DND-41 (cell line): ENCODE measurements at regions not wholly inside any gene's neighbourhood (a gene's known extent, or its start where the extent isn't known, plus 50 kb on each side); places are given as distances from the start of the nearest gene placed in this dataset.
"Not testable (repeated sequence)": the region's sequence is repeated elsewhere in the genome, so short reads cannot be mapped to it uniquely, and the experiment has no call there.

Experiments
- ATAC-seq: fragments of 200-7000 bp; cut with Tn5 transposase; 3 replicates; pipeline ENCODE4 v1.9.1; 2021; ENCODE audit warnings: low read depth; ENCODE audit not compliant: insufficient read depth
- DNase-seq: peaks from one replicate; pipeline ENCODE4 v3.0.0-alpha.2; 2020
- H2AFZ ChIP-seq: 2 replicates; pipeline ENCODE4 v1.6.0; 2012; ENCODE audit warnings: low read depth, low read length
- H3K27ac ChIP-seq: 2 replicates; pipeline ENCODE4 v1.5.1; 2012; ENCODE audit warnings: low read length, inconsistent platforms
- H3K27me3 ChIP-seq: fragments of 200-600 bp; sonication (generic); 2 replicates; pipeline ENCODE4 v1.6.0; 2012; ENCODE audit warnings: low read length, mild to moderate bottlenecking, inconsistent platforms; ENCODE audit not compliant: insufficient read depth, poor library complexity
- H3K36me3 ChIP-seq: 2 replicates; pipeline ENCODE4 v1.5.1; 2012; ENCODE audit warnings: low read length, inconsistent platforms; ENCODE audit not compliant: insufficient read depth
- H3K4me1 ChIP-seq: 2 replicates; pipeline ENCODE4 v1.5.1; 2012; ENCODE audit warnings: mild to moderate bottlenecking, low read length; ENCODE audit not compliant: insufficient read depth
- H3K4me2 ChIP-seq: 2 replicates; pipeline ENCODE4 v1.6.0; 2012; ENCODE audit warnings: mild to moderate bottlenecking, moderate library complexity, low read length, inconsistent platforms; ENCODE audit not compliant: insufficient read depth
- H3K4me3 ChIP-seq, 2 experiments: fragments of 200-600 bp in 1 of 2; shearing (Covaris generic) in 1 of 2; 2 replicates each; pipeline ENCODE4 v1.5.1; 2012 to 2016; ENCODE audit warnings: inconsistent platforms in 2 of 2, low read length in 2 of 2, mild to moderate bottlenecking in 2 of 2, low read depth in 1 of 2, moderate library complexity in 1 of 2
- H3K79me2 ChIP-seq: 2 replicates; pipeline ENCODE4 v1.6.0; 2012; ENCODE audit warnings: low read length, inconsistent platforms; ENCODE audit not compliant: insufficient read depth
- H3K9ac ChIP-seq: 2 replicates; pipeline ENCODE4 v1.6.0; 2012; ENCODE audit warnings: low read depth, mild to moderate bottlenecking, inconsistent platforms, low read length, moderate library complexity
- H3K9me3 ChIP-seq: 2 replicates; pipeline ENCODE4 v1.5.1; 2012; ENCODE audit warnings: low read length, moderate library complexity, mild to moderate bottlenecking, inconsistent platforms; ENCODE audit not compliant: insufficient read depth, severe bottlenecking
- H4K20me1 ChIP-seq: 2 replicates; pipeline ENCODE4 v1.6.0; 2012; ENCODE audit warnings: low read length; ENCODE audit not compliant: insufficient read depth
- EZH2 ChIP-seq: IDR thresholded peaks from 3 replicates; pipeline ENCODE4 v1.6.1; 2012; ENCODE audit warnings: borderline replicate concordance, low read depth, mild to moderate bottlenecking, moderate library complexity, low read length, inconsistent platforms; ENCODE audit not compliant: severe bottlenecking
- TF ChIP-seq, protein P1 (sequence below): IDR thresholded peaks from 2 replicates; pipeline ENCODE4 v1.5.1; 2012; ENCODE audit warnings: borderline replicate concordance, low read length, moderate library complexity, mild to moderate bottlenecking; ENCODE audit not compliant: poor library complexity, severe bottlenecking; ENCODE audit errors: extremely low read depth

DNA sequence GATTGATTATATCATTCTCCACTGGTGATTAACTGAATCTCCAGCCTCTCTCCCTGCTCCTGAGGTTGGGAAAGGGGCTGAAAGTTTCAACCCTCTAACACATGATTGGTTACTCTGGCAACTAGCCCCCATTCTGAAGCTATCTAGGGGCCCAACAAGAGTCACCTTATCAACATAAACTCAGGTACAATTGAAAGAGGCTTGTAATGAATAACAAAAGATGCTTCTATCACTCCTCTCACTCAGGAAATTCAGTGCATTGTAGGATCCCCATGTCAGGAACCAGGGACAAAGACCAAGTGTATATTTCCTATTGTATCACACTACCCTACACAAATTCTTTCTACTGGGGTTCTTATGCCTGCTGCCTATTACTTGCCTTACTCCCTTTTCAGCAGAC, 123.9 kb upstream of the SLC13A1 start:
- H3K9ac ChIP-seq, result no peak overlapping the region
- no peak overlapping the region for H3K4me2 ChIP-seq
- no peak overlapping the region for H3K27ac ChIP-seq

DNA sequence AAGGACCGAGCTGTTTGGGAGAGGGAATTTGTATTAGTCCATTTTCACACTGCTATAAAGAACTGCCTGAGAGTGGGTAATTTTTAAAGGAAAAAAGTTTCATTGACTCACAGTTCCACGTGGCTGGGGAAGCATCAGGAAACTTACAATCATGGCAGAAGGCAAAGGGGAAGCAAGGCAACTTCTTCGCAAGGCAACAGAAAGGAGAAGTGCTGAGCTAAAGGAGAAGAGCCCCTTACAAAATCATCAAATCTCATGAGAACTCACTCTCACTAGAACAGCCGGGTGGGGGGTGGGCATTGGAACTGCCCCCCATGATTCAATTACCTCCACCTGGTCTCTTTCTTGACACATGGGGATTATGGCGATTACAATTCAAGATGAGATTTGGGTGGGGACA, 121.8 kb upstream of the SLC13A1 start:
- H4K20me1 ChIP-seq, H3K4me2 ChIP-seq, H3K36me3 ChIP-seq, H3K9me3 ChIP-seq, H3K79me2 ChIP-seq, H3K4me3 ChIP-seq, ATAC-seq, H3K27me3 ChIP-seq, H3K27ac ChIP-seq, H2AFZ ChIP-seq, DNase-seq, H3K9ac ChIP-seq, H3K4me1 ChIP-seq: not testable (repeated sequence)

More for the DNA sequence above, 123.9 kb upstream of the SLC13A1 start:
- H3K9me3 ChIP-seq, result peaks cover 3% of the 10 kb centered on the region
- no peak overlapping the region for H2AFZ ChIP-seq
- TF ChIP-seq EZH2, result no peak
- TF ChIP-seq, protein P1, sequence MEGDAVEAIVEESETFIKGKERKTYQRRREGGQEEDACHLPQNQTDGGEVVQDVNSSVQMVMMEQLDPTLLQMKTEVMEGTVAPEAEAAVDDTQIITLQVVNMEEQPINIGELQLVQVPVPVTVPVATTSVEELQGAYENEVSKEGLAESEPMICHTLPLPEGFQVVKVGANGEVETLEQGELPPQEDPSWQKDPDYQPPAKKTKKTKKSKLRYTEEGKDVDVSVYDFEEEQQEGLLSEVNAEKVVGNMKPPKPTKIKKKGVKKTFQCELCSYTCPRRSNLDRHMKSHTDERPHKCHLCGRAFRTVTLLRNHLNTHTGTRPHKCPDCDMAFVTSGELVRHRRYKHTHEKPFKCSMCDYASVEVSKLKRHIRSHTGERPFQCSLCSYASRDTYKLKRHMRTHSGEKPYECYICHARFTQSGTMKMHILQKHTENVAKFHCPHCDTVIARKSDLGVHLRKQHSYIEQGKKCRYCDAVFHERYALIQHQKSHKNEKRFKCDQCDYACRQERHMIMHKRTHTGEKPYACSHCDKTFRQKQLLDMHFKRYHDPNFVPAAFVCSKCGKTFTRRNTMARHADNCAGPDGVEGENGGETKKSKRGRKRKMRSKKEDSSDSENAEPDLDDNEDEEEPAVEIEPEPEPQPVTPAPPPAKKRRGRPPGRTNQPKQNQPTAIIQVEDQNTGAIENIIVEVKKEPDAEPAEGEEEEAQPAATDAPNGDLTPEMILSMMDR, result no peak
- no peaks in the 10 kb centered on the region for H3K4me1 ChIP-seq
- no peak for DNase-seq
- no peaks in the 10 kb centered on the region for H3K27me3 ChIP-seq
- H3K79me2 ChIP-seq, result no peaks in the 10 kb centered on the region
- no peaks in the 10 kb centered on the region for H4K20me1 ChIP-seq
- H3K4me3 ChIP-seq, result no peak overlapping the region
- ATAC-seq, result no peak
- no peaks in the 10 kb centered on the region for H3K36me3 ChIP-seq

DNA sequence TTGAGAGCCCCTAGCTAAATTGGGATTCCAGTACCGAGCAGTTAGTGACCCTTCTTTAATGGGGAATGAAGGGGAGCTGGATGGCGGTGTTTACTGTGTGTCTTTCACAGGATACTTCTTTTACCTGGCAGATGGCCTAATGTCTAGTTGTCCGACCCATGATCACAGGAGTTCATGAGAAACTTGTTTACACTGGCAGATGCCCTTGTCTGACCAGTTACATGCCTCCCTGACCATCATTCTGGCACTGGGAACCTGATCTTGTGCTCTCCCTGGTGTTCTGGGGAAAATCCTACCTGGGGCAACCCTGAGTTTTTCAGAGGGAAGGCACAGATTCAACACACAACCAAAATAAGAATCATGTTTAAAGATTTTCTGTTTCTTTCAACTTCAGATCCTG, 120.1 kb upstream of the SLC13A1 start:
- Histone ChIP-seq H3K9me3 (peaks cover 3% of the 10 kb centered on the region), H3K79me2 (no peaks in the 10 kb centered on the region), H3K4me1 (no peaks in the 10 kb centered on the region), H4K20me1 (no peaks in the 10 kb centered on the region), H3K4me3 (no peak overlapping the region), H3K9ac (no peak overlapping the region), H3K27ac (no peak overlapping the region), H3K4me2 (no peak overlapping the region), H2AFZ (no peak overlapping the region), H3K36me3 (no peaks in the 10 kb centered on the region), H3K27me3 (no peaks in the 10 kb centered on the region)
- TF ChIP-seq, protein P1, result no peak
- TF ChIP-seq EZH2, result no peak
- ATAC-seq, result no peak
- no peak for DNase-seq

DNA sequence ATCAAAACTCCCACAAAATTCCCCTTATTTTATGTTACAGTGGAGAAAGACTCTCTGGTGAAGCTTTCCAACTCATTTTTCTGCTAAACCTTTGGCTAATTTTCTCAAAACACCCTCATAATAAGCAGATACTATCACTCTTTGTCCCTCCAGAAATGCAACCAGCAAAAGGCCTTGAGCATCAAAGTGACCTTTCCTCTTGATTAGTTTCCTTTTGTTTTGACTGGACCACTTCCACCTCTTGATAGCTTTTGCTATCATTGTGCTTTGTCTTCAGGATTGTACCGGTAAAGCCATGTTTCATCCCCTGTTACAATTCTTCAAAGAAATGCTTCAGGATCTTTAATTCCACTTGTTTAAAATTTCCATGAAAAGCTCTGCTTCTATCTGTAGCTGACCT, 115.1 kb upstream of the SLC13A1 start:
- H3K4me3 ChIP-seq, result no peak overlapping the region
- H3K27ac ChIP-seq, result no peak overlapping the region
- no peaks in the 10 kb centered on the region for H3K9me3 ChIP-seq
- H3K36me3 ChIP-seq, result no peaks in the 10 kb centered on the region
- H3K4me1 ChIP-seq, result no peaks in the 10 kb centered on the region
- ATAC-seq, result no peak
- H3K4me2 ChIP-seq, result no peak overlapping the region
- H3K27me3 ChIP-seq, result no peaks in the 10 kb centered on the region
- H3K79me2 ChIP-seq, result no peaks in the 10 kb centered on the region
- H2AFZ ChIP-seq, result no peak overlapping the region
- no peak overlapping the region for H3K9ac ChIP-seq
- TF ChIP-seq, protein P1, result no peak
- TF ChIP-seq EZH2, result no peak
- DNase-seq, result no peak
- H4K20me1 ChIP-seq, result no peaks in the 10 kb centered on the region
